Mesenchymal stem cell (in vitro differentiated cells and primary cell): ENCODE measurements at regions not wholly inside any gene's neighbourhood (a gene's known extent, or its start where the extent isn't known, plus 50 kb on each side); places are given as distances from the start of the nearest gene placed in this dataset.

Source experiments
- DNase-seq: peaks from one replicate; pipeline ENCODE4 v3.0.0-alpha.2; 2013
- H2AFZ ChIP-seq: one replicate; pipeline ENCODE4 v1.6.1; 2013; ENCODE audit warnings: low read depth, mild to moderate bottlenecking, control low read depth, inconsistent platforms, low read length, moderate library complexity
- H2AK5ac ChIP-seq: 2 replicates; pipeline ENCODE4 v1.6.1; 2013; ENCODE audit warnings: low read length, moderate library complexity, mild to moderate bottlenecking, inconsistent platforms; ENCODE audit not compliant: severe bottlenecking
- H2BK120ac ChIP-seq: one replicate; pipeline ENCODE4 v1.6.1; 2013; ENCODE audit warnings: low read depth, mild to moderate bottlenecking, inconsistent platforms, low read length, moderate library complexity
- H2BK12ac ChIP-seq, 2 experiments: one replicate each; pipeline ENCODE4 v1.6.1; 2013; ENCODE audit warnings: inconsistent platforms in 2 of 2, low read length in 2 of 2, mild to moderate bottlenecking in 2 of 2, moderate library complexity in 2 of 2, control low read depth in 1 of 2
- H2BK15ac ChIP-seq: one replicate; pipeline ENCODE4 v1.6.1; 2013; ENCODE audit warnings: mild to moderate bottlenecking, low read depth, inconsistent platforms; ENCODE audit not compliant: poor library complexity, severe bottlenecking
- H2BK5ac ChIP-seq: 2 replicates; pipeline ENCODE4 v1.6.1; 2013; ENCODE audit warnings: low read depth, mild to moderate bottlenecking, low read length, control low read depth, inconsistent platforms; ENCODE audit not compliant: poor library complexity, severe bottlenecking
- H3K14ac ChIP-seq, 2 experiments: one replicate each; pipeline ENCODE4 v1.6.1; 2013; ENCODE audit warnings: inconsistent platforms in 2 of 2, low read length in 2 of 2, control low read depth in 1 of 2, mild to moderate bottlenecking in 1 of 2, moderate library complexity in 1 of 2
- H3K18ac ChIP-seq, 2 experiments: one replicate each; pipeline ENCODE4 v1.6.1; 2013; ENCODE audit warnings: inconsistent platforms in 2 of 2, low read length in 2 of 2, control low read depth in 1 of 2, low read depth in 1 of 2, mild to moderate bottlenecking in 1 of 2
- H3K23ac ChIP-seq, 2 experiments: one replicate each; pipeline ENCODE4 v1.6.1; 2013; ENCODE audit warnings: inconsistent platforms in 2 of 2, low read length in 2 of 2, mild to moderate bottlenecking in 2 of 2, moderate library complexity in 2 of 2, control low read depth in 1 of 2
- H3K27ac ChIP-seq: 2 replicates; pipeline ENCODE4 v1.5.1; 2013; ENCODE audit warnings: mild to moderate bottlenecking, moderate library complexity, low read length, control low read depth, inconsistent platforms; ENCODE audit not compliant: poor library complexity, severe bottlenecking
- H3K27me3 ChIP-seq, 2 experiments: 2 replicates each; pipeline versions ENCODE4 v1.6.1 to v1.7.0; 2013; ENCODE audit warnings: low read length in 2 of 2, mild to moderate bottlenecking in 2 of 2, moderate library complexity in 2 of 2, control low read depth in 1 of 2, inconsistent platforms in 1 of 2; ENCODE audit not compliant: control insufficient read depth in 1 of 2, insufficient read depth in 1 of 2
- H3K36me3 ChIP-seq, 2 experiments: 2 replicates each; pipeline versions ENCODE4 v1.6.1 to v1.7.0; 2013; ENCODE audit warnings: low read length in 2 of 2, control low read depth in 1 of 2, inconsistent platforms in 1 of 2, low read depth in 1 of 2, mild to moderate bottlenecking in 1 of 2; ENCODE audit not compliant: insufficient read depth in 2 of 2, control insufficient read depth in 1 of 2
- H3K4ac ChIP-seq, 2 experiments: one replicate each; pipeline ENCODE4 v1.6.1; 2013; ENCODE audit warnings: inconsistent platforms in 2 of 2, low read length in 2 of 2, mild to moderate bottlenecking in 2 of 2, moderate library complexity in 2 of 2, control low read depth in 1 of 2, low read depth in 1 of 2
- H3K4me1 ChIP-seq: 2 replicates; pipeline ENCODE4 v1.6.1; 2013; ENCODE audit warnings: low read depth, low read length, control low read depth; ENCODE audit not compliant: control insufficient read depth, insufficient read depth
- H3K4me2 ChIP-seq: 2 replicates; pipeline ENCODE4 v1.6.1; 2013; ENCODE audit warnings: low read length, mild to moderate bottlenecking, inconsistent platforms; ENCODE audit not compliant: poor library complexity, severe bottlenecking
- H3K4me3 ChIP-seq, 2 experiments: 2 replicates each; pipeline versions ENCODE4 v1.5.1 to v1.7.0; 2013; ENCODE audit warnings: low read length in 2 of 2, mild to moderate bottlenecking in 2 of 2, control low read depth in 1 of 2, low read depth in 1 of 2; ENCODE audit not compliant: insufficient read depth in 1 of 2
- H3K79me1 ChIP-seq: replicated peaks from 2 replicates; pipeline ENCODE4 v1.6.1; 2013; ENCODE audit warnings: mild to moderate bottlenecking, control low read depth, low read length, inconsistent platforms; ENCODE audit not compliant: poor library complexity, severe bottlenecking
- H3K9ac ChIP-seq: 2 replicates; pipeline ENCODE4 v1.7.0; 2013; ENCODE audit warnings: mild to moderate bottlenecking, low read length, moderate library complexity
- H3K9me3 ChIP-seq: 2 replicates; pipeline ENCODE4 v1.7.0; 2013; ENCODE audit warnings: mild to moderate bottlenecking, low read length; ENCODE audit not compliant: control insufficient read depth
- H4K8ac ChIP-seq: one replicate; pipeline ENCODE4 v1.6.1; 2013; ENCODE audit warnings: inconsistent platforms, mild to moderate bottlenecking, low read length, moderate library complexity
- H4K91ac ChIP-seq: one replicate; pipeline ENCODE4 v1.6.1; 2013; ENCODE audit warnings: mild to moderate bottlenecking, low read length, inconsistent platforms
- WGBS: methylation state at CpG from one replicate; pipeline ENCODE4 v1.1.7; 2013; ENCODE audit warnings: mixed read lengths; 5-methylcytosine and 5-hydroxymethylcytosine counted together

DNA sequence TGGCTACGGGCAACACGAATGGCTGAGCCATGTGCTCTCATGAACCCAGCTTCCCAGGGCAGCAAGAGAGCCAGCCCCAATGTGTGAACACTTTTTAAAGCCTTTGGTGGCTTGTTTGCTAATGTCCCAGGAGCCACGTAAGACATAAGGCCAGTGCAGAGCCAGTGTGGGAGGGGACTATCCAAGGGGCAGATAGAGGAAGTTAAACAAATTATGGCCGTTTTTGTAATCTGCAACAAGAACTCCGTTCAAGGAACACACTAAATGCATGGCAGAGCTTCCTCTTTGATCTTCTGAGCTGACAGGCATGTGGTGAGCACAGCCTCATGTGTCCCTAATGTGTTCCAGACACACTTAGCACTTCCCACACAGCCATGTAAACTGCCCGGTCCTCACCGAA is 133.3 kb downstream of the TEX36 start:
- no peak overlapping the region for H3K18ac ChIP-seq
- no peak overlapping the region for H3K27ac ChIP-seq
- H3K27me3 ChIP-seq: peaks cover 0 to 61% of the 10 kb centered on the region in 2 experiments
- H2AK5ac ChIP-seq: no peak overlapping the region
- peaks cover 26% of the 10 kb centered on the region for H3K9me3 ChIP-seq
- no peaks in the 10 kb centered on the region for H3K4me1 ChIP-seq
- H2BK5ac ChIP-seq: no peak overlapping the region
- H2AFZ ChIP-seq: no peak overlapping the region
- no peak overlapping the region for H2BK15ac ChIP-seq
- no peak overlapping the region for H3K14ac ChIP-seq
- H2BK120ac ChIP-seq: no peak overlapping the region
- H3K4me3 ChIP-seq: no peak overlapping the region
- no peak for DNase-seq
- H3K9ac ChIP-seq: no peak overlapping the region
- H4K91ac ChIP-seq: no peak overlapping the region
- H3K4me2 ChIP-seq: no peak overlapping the region
- no peak overlapping the region for H3K23ac ChIP-seq
- H3K4ac ChIP-seq: no peak overlapping the region
- H3K36me3 ChIP-seq: no peaks in the 10 kb centered on the region
- no peaks in the 10 kb centered on the region for H3K79me1 ChIP-seq
- H2BK12ac ChIP-seq: no peak overlapping the region
- 63% methylated on average over 5 of the region's 7 CpGs for WGBS
- no peak overlapping the region for H4K8ac ChIP-seq

DNA sequence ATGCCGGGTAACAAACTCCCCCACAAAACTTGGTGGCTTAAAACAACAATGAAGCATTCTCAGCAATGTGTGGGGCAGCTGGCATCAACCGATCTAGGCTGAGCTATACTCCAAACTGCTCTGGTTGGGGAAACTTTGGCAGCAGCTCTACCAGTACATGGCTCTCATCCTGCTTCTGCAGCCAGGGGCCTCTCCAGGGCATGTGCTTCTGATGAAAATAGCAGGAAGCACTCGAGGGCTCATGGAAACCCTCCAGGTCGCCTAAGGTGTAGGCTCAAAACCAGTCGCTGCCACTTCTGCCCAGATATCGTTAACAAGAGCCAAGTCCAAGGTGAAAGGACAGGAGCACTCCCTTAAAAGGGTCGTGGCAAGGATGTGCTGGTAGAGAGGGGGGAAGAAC is 134.1 kb downstream of the TEX36 start:
- no peak overlapping the region for H2AK5ac ChIP-seq
- no peak overlapping the region for H4K91ac ChIP-seq
- no peaks in the 10 kb centered on the region for H3K36me3 ChIP-seq
- H3K27ac ChIP-seq: no peak overlapping the region
- H3K27me3 ChIP-seq: peaks cover 0 to 68% of the 10 kb centered on the region in 2 experiments
- no peak overlapping the region for H3K14ac ChIP-seq
- no peak for DNase-seq
- no peaks in the 10 kb centered on the region for H3K79me1 ChIP-seq
- no peak overlapping the region for H3K4me3 ChIP-seq
- no peak overlapping the region for H2BK5ac ChIP-seq
- H2BK12ac ChIP-seq: no peak overlapping the region
- H3K9me3 ChIP-seq: peaks cover 26% of the 10 kb centered on the region
- WGBS: 58% methylated on average over 7 of the region's 7 CpGs
- no peak overlapping the region for H3K18ac ChIP-seq
- no peak overlapping the region for H4K8ac ChIP-seq
- no peak overlapping the region for H2BK120ac ChIP-seq
- H3K4me1 ChIP-seq: no peaks in the 10 kb centered on the region
- no peak overlapping the region for H3K9ac ChIP-seq
- no peak overlapping the region for H3K4me2 ChIP-seq
- no peak overlapping the region for H2BK15ac ChIP-seq
- no peak overlapping the region for H2AFZ ChIP-seq
- H3K23ac ChIP-seq: no peak overlapping the region
- no peak overlapping the region for H3K4ac ChIP-seq

- Histone ChIP-seq H3K79me1 (no peaks in the 10 kb centered on the region), H3K36me3 (no peaks in the 10 kb centered on the region), H2BK5ac (no peak overlapping the region), H3K4ac (no peak overlapping the region), H2AFZ (no peak overlapping the region), H2BK12ac (no peak overlapping the region), H3K9ac (no peak overlapping the region), H3K27me3 (peaks cover 0 to 68% of the 10 kb centered on the region in 2 experiments), H3K18ac (no peak overlapping the region), H3K4me3 (no peak overlapping the region), H2AK5ac (no peak overlapping the region), H2BK15ac (no peak overlapping the region), H4K91ac (no peak overlapping the region), H3K23ac (no peak overlapping the region), H3K27ac (no peak overlapping the region), H4K8ac (no peak overlapping the region), H3K4me2 (no peak overlapping the region), H3K4me1 (no peaks in the 10 kb centered on the region), H3K9me3 (peaks cover 23% of the 10 kb centered on the region), H2BK120ac (no peak overlapping the region), H3K14ac (no peak overlapping the region)
- 67% methylated on average over 4 of the region's 4 CpGs for WGBS
- no peak for DNase-seq
Observed at GRCh38 chr10:125548356-125548755, 134.6 kb downstream of the TEX36 start.

GRCh38 chr10:125547010-125547650 is 135.8 kb downstream of the TEX36 start:
- H2BK120ac ChIP-seq: no peak overlapping the region

More at GRCh38 chr10:125547010-125547650, 135.8 kb downstream of the TEX36 start:
- Histone ChIP-seq H3K9ac (no peak overlapping the region), H3K18ac (no peak overlapping the region), H3K79me1 (no peaks in the 10 kb centered on the region), H3K4ac (no peak overlapping the region), H4K8ac (no peak overlapping the region), H3K4me2 (no peak overlapping the region), H3K27ac (no peak overlapping the region), H2AFZ (no peak overlapping the region), H3K9me3 (peaks cover 13% of the 10 kb centered on the region), H2BK15ac (no peak overlapping the region), H3K4me1 (no peaks in the 10 kb centered on the region), H2BK5ac (no peak overlapping the region), H3K14ac (no peak overlapping the region), H3K23ac (no peak overlapping the region), H2BK12ac (no peak overlapping the region), H3K4me3 (no peak overlapping the region), H3K27me3 (peaks cover 0 to 68% of the 10 kb centered on the region in 2 experiments), H4K91ac (no peak overlapping the region), H2AK5ac (no peak overlapping the region), H3K36me3 (no peaks in the 10 kb centered on the region)
- 87% methylated on average over 10 of the region's 10 CpGs for WGBS
- DNase-seq: no peak
